Endothelial cell (in vitro differentiated cells): ENCODE measurements at regions not wholly inside any gene's neighbourhood (a gene's known extent, or its start where the extent isn't known, plus 50 kb on each side); places are given as distances from the start of the nearest gene placed in this dataset.

ENCODE experiments used
- DNase-seq: peaks from one replicate; pipeline ENCODE4 v3.0.0; 2021; ENCODE audit warnings: low spot score
- H3K27ac Mint-ChIP-seq: one replicate; pipeline ENCODE4 v1.8.0; 2021; ENCODE audit warnings: mixed read lengths, inconsistent platforms; ENCODE audit not compliant: unreplicated experiment
- H3K27me3 Mint-ChIP-seq: one replicate; pipeline ENCODE4 v1.8.0; 2021; ENCODE audit warnings: mild to moderate bottlenecking, moderate library complexity, mixed read lengths, inconsistent platforms; ENCODE audit not compliant: unreplicated experiment
- H3K36me3 Mint-ChIP-seq: one replicate; pipeline ENCODE4 v1.8.0; 2021; ENCODE audit warnings: mild to moderate bottlenecking, low read depth, mixed read lengths, inconsistent platforms; ENCODE audit not compliant: unreplicated experiment
- H3K4me1 Mint-ChIP-seq: one replicate; pipeline ENCODE4 v1.8.0; 2021; ENCODE audit warnings: mild to moderate bottlenecking, mixed read lengths, inconsistent platforms; ENCODE audit not compliant: unreplicated experiment
- H3K4me3 Mint-ChIP-seq: one replicate; pipeline ENCODE4 v1.8.0; 2021; ENCODE audit warnings: mild to moderate bottlenecking, mixed read lengths, inconsistent platforms; ENCODE audit not compliant: unreplicated experiment
- H3K9me3 Mint-ChIP-seq: one replicate; pipeline ENCODE4 v1.8.0; 2021; ENCODE audit warnings: mixed read lengths, inconsistent platforms; ENCODE audit not compliant: unreplicated experiment
- TF ChIP-seq, protein P1 (sequence below): fragments of 200-600 bp; sonication (generic); IDR thresholded peaks from one replicate; pipeline ENCODE4 v1.5.0; 2021; ENCODE audit warnings: antibody characterized with exemption; ENCODE audit not compliant: unreplicated experiment

DNA sequence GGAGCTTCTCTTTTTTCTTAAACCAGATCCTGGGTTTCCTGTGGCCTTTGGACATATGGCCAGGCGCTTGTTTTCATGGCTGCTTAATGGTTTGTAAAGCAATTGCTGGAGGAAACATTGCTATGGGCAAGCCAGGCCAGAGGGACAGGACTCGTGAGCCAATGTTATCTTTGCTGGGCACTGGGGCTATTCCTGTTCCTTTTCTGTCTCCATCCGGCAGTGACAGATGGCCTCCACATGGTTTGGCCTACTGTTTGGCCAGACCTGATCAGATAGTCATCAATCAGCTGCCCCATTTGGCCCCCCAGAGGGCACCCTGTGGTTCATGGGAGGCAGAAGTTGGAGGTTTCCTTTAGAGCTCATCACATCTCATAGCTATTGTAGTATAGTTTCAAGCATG lies 326.1 kb upstream of the ROPN1 start:
- Mint-ChIP-seq H3K27ac (no peak overlapping the region), H3K4me1 (peaks cover 32% of the 10 kb centered on the region), H3K27me3 (peaks cover 6% of the 10 kb centered on the region), H3K36me3 (peaks cover 18% of the 10 kb centered on the region), H3K9me3 (no peaks in the 10 kb centered on the region), H3K4me3 (no peak overlapping the region)
- TF ChIP-seq, protein P1, sequence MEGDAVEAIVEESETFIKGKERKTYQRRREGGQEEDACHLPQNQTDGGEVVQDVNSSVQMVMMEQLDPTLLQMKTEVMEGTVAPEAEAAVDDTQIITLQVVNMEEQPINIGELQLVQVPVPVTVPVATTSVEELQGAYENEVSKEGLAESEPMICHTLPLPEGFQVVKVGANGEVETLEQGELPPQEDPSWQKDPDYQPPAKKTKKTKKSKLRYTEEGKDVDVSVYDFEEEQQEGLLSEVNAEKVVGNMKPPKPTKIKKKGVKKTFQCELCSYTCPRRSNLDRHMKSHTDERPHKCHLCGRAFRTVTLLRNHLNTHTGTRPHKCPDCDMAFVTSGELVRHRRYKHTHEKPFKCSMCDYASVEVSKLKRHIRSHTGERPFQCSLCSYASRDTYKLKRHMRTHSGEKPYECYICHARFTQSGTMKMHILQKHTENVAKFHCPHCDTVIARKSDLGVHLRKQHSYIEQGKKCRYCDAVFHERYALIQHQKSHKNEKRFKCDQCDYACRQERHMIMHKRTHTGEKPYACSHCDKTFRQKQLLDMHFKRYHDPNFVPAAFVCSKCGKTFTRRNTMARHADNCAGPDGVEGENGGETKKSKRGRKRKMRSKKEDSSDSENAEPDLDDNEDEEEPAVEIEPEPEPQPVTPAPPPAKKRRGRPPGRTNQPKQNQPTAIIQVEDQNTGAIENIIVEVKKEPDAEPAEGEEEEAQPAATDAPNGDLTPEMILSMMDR = no peak
- DNase-seq = no peak

DNA sequence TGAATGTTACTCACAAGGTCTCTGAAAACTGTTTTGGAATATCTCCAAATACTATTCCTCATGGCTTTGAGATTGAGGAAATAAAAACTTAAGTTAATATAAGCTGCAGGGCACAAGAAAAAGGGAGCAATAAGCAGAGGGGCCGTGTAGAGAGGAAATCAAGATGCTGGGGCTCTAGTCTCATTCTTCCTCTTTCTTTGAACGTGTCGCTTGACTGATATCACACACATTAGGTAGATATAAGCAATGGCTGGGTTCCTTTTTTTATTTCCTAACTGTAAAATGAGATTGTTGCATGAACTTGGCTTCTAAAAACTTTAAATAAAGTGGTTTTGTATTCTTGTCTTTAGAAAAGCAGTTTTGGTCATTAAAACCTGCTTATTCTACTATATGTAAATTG lies 326.7 kb upstream of the ROPN1 start:
- H3K4me3 Mint-ChIP-seq = no peak overlapping the region
- no peaks in the 10 kb centered on the region for H3K9me3 Mint-ChIP-seq
- TF ChIP-seq, protein P1 = no peak
- no peak for DNase-seq
- H3K4me1 Mint-ChIP-seq = peaks cover 35% of the 10 kb centered on the region
- peaks cover 6% of the 10 kb centered on the region for H3K27me3 Mint-ChIP-seq
- peaks cover 15% of the 10 kb centered on the region for H3K36me3 Mint-ChIP-seq
- H3K27ac Mint-ChIP-seq = no peak overlapping the region

DNA sequence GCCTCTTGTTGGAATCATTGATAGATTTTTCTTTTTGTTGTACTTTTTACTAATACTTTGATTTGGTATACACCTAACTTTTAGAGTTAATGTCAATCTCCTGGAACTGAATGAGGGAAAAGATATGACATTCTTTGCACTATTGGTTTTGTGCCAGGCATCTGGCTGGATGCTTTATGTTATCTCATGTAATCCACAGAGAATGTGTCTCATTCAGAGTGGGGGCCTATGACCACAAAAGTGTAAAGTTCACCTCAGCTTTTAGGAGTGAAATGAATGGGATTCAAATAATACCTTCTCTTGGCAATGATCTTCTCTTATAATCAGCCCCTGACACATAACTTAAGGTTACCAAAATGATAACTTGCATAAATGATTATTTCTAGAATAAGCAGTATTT lies 329.1 kb upstream of the ROPN1 start:
- peaks cover 31% of the 10 kb centered on the region for H3K4me1 Mint-ChIP-seq

GRCh38 chr3:124322309-124322880 lies 330.5 kb upstream of the ROPN1 start:
- Mint-ChIP-seq H3K4me1 (peaks cover 23% of the 10 kb centered on the region), H3K4me3 (no peak overlapping the region), H3K36me3 (peaks cover 11% of the 10 kb centered on the region), H3K27ac (no peak overlapping the region), H3K27me3 (peaks cover 8% of the 10 kb centered on the region), H3K9me3 (no peaks in the 10 kb centered on the region)
- no peak for DNase-seq
- TF ChIP-seq, protein P1 = no peak

More for the DNA sequence above, 329.1 kb upstream of the ROPN1 start:
- DNase-seq = no peak
- TF ChIP-seq, protein P1 = no peak
- Mint-ChIP-seq H3K36me3 (peaks cover 15% of the 10 kb centered on the region), H3K4me3 (no peak overlapping the region), H3K27ac (no peak overlapping the region), H3K9me3 (no peaks in the 10 kb centered on the region), H3K27me3 (peaks cover 8% of the 10 kb centered on the region)

DNA sequence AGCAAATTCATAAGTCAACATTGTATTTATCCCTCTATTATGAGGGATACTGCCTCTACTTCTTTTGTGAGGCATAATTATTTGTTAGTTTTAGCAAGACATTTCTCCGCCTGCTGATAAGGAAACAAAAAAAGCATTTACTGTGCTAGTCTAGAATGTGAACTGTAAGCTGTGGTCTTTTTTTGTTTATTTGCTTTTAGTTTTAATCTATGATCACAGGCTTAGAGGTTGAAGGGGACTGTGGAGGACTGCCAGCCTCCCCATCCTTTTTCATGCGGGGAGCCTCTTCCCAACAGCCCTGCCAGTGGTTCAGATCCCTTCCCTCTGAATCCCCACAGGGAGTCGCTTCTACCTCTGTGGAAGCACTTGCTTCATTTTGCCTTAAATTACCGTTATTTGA lies 331.0 kb upstream of the ROPN1 start:
- TF ChIP-seq, protein P1 = no peak
- H3K36me3 Mint-ChIP-seq = peaks cover 17% of the 10 kb centered on the region
- no peaks in the 10 kb centered on the region for H3K9me3 Mint-ChIP-seq
- H3K4me3 Mint-ChIP-seq = no peak overlapping the region
- peaks cover 11% of the 10 kb centered on the region for H3K27me3 Mint-ChIP-seq
- H3K27ac Mint-ChIP-seq = no peak overlapping the region
- H3K4me1 Mint-ChIP-seq = peaks cover 21% of the 10 kb centered on the region
- no peak for DNase-seq
